Epithelial cell of proximal tubule (primary cell): ENCODE measurements at regions not wholly inside any gene's neighbourhood (a gene's known extent, or its start where the extent isn't known, plus 50 kb on each side); places are given as distances from the start of the nearest gene placed in this dataset.

Experiments used
- DNase-seq: peaks from one replicate; pipeline ENCODE4 v3.0.0-alpha.2; 2011; ENCODE audit warnings: low read depth
- H3K4me3 ChIP-seq: 2 replicates; pipeline ENCODE4 v1.5.1; 2011; ENCODE audit warnings: low read depth, mild to moderate bottlenecking, low read length
- TF ChIP-seq, protein P1 (sequence below): conservative IDR thresholded peaks from 2 replicates; pipeline ENCODE4 v1.5.1; 2012; ENCODE audit warnings: low read depth, mild to moderate bottlenecking, low read length

- TF ChIP-seq, protein P1, sequence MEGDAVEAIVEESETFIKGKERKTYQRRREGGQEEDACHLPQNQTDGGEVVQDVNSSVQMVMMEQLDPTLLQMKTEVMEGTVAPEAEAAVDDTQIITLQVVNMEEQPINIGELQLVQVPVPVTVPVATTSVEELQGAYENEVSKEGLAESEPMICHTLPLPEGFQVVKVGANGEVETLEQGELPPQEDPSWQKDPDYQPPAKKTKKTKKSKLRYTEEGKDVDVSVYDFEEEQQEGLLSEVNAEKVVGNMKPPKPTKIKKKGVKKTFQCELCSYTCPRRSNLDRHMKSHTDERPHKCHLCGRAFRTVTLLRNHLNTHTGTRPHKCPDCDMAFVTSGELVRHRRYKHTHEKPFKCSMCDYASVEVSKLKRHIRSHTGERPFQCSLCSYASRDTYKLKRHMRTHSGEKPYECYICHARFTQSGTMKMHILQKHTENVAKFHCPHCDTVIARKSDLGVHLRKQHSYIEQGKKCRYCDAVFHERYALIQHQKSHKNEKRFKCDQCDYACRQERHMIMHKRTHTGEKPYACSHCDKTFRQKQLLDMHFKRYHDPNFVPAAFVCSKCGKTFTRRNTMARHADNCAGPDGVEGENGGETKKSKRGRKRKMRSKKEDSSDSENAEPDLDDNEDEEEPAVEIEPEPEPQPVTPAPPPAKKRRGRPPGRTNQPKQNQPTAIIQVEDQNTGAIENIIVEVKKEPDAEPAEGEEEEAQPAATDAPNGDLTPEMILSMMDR: no peak
- no peak overlapping the region for H3K4me3 ChIP-seq
- peak; percentile 22 for DNase-seq
These were observed 80.5 kb upstream of the ABCA12 start for GRCh38 chr2:215218587-215219577.

DNA sequence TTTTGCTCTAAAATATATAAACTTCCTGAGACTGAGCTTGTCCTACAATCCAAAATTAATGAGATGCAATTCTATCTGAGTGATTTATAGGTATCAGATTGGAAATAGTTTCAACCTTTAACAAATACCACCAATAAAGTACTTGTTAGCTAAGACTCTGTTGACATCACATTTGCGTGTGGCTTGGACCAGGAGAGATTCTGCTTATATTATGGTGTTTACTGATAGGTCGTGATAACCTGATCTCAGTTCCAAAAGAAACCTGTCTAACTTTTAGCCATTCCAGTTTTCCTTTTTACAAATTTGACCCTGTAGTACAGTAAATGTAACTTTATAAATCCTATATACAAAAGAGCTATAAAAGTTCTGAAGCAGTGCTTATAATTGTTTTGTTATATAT is 78.4 kb upstream of the ABCA12 start:
- DNase-seq: no peak
- no peak overlapping the region for H3K4me3 ChIP-seq
- TF ChIP-seq, protein P1: no peak

GRCh38 chr2:215215637-215216036 is 77.2 kb upstream of the ABCA12 start:
- no peak overlapping the region for H3K4me3 ChIP-seq
- no peak for DNase-seq
- TF ChIP-seq, protein P1: no peak

DNA sequence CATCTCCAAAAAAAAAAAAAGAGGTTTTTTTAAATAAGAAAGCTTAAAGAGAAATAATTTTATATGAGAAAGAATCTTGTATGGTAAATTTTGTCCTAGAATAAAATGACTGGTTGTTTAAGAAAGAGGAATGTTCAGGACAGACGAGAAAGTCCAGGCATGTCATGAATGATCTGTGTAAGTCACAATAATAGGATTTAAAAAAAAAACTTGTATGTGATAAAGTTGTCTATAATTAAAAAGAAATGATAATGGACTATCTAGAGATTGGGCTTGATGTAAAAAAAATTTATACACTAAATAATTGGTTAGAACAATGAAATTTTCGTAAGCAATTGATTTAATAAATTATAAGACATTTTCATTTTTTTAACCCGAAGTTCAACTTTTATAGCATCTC is 71.7 kb upstream of the ABCA12 start:
- TF ChIP-seq, protein P1: no peak
- no peak for DNase-seq
- H3K4me3 ChIP-seq: no peak overlapping the region

DNA sequence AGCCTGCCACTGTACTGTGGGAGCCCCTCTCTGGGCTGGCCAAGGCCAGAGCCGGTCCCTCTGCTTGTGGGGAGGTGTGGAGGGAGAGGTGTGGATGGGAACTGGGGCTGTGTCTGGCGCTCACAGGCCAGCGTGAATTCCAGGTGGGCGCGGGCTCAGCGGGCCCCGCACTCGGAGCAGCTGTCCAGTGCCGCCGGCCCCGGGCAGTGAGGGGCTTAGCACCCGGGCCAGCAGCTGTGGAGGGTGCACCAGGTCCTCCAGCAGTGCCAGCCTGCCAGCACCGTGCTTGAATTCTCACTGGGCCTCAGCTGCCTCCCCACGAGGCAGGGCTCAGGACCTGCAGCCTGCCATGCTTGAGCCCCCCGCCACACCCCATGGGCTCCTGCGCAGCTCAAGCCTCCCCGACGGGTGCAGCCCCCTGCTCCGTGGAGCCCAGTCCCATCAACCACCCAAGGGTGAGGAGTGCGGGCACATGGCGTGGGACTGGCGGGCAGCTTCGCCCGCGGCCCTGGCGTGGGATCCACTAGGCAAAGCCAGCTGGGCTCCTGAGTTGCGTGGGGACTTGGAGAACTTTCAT is 69.5 kb upstream of the ABCA12 start:
- TF ChIP-seq, protein P1: no peak
- DNase-seq: no peak
- no peak overlapping the region for H3K4me3 ChIP-seq

DNA sequence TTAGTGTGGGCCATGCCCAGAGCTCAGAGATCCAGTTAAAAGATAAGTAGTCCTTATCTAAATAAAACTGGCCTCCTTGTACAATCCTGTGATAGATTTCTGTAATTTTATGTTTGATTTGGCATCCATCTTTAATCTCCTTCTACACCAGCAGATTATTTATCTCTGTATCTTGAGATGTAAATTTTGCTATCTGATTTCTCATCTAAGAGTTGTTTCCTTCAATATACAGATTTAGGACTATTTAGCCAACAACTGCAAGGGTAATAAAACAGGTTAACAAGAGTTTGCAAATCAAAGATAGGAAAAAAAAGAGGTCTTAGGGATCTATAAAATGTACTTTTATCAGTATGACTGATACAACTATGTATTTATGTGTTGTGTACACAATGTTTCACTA is 68.6 kb upstream of the ABCA12 start:
- DNase-seq: no peak
- TF ChIP-seq, protein P1: no peak
- no peak overlapping the region for H3K4me3 ChIP-seq
